ENCODE measurements at regions not wholly inside any gene's neighbourhood (a gene's known extent, or its start where the extent isn't known, plus 50 kb on each side); places are given as distances from the start of the nearest gene placed in this dataset.

DNA sequence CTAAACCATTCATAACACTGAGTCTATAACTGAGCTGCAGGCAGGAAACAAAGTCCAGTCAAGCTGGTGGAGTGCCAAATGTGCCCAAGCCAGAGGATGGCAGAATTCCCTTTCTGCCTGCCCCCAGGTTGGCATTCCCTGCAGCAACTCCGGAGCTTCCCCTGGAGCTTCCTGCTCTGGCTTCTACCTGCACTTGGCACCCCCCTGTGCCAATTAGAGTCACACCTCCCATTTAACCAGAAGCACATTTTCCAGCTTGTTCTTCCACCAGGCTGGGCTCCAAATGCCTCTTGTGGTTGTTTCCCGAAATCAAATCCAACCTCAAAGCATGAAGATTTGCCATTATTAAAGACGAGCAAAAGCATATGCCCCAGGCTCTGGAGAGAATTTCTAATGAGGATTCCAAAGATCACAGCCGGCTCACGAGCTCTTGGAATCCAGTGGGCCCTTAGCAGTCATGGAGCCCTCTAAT, 294.5 kb downstream of the RRAGC start:
- ATAC-seq (no peak), DNase-seq (no peak)
- intact Hi-C loops (cut with micrococcal nuclease) = no loop called here

DNA sequence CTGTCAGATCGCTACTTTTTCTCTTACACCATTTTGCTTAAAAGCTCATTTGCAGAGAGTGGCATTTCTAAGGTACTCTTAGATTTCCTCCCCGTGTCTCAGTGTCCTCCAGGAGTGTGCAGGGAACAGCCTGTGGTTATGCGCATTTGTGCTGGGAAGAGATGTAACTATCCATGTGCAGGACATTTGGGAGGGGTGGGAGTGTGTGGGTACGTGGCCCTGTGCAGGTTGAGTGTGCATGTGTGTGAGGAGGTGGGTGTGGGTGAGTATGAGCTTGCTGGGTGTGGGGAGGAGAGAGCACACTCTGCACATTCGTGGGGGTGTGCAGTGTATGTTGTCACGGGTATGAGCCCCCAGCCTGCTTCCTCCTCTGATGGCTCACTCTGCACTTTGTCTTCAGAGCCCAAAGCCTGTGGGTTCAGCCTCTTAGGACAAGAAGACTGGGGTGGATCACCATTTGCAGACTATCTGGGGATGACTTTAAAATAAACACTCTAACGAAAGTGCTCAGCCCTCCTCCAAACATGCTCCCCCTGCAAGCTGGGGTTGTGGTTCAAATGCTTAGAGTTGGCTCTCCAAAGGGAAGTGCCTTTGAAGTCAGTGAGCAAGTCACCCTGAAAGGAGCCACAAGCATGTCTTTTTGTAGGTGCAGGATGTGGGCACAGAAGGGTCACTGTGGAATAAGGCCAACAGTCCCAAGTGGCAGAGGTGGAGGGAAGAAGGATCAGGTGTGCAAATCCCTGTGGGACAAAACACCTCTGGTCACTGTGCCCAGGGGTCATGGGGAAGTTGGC, 295.4 kb downstream of the RRAGC start:
- intact Hi-C loops (cut with micrococcal nuclease) = no loop called here
- DNase-seq (no peak), ATAC-seq (no peak)

DNA sequence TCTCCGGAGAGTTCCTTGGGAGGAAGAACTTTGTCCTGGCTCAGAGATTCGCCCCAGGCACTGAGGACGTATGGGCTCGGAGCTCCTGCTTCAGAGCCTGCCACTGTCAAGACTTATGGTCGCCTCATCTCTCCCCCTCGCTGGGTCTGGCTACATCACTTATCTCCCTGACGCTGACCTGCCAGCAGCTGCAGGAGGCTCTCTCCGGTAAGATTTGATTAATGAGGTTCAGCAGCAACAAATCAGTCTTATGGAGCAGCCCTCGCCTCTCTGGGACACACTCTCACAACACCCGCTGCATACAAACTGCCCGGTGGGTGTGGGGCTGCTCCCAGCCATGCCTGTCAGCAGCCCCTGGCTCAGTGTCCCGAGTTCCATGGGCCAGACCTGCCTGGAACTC, 297.8 kb downstream of the RRAGC start:
- ATAC-seq = no peak
- intact Hi-C loops (cut with micrococcal nuclease) = no loop called here
- DNase-seq = no peak

DNA sequence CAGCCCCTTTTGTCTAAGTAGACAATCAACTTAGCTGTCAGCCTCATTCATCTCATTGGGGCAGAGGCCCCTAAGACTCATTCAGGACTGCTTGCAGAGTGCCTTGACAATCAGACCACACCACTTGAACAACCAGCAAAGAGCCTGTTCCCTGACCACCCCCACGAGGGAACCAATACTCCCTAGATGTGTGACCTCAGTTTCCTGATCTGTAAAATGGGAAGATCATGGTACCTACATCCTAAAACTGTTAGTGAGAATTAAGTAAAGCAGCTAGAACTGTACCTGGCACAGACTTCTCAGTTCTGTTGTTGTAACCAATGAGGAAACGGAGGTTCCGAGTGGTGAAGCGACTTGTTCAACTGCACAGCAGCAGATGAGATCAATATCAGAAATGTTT, 298.5 kb downstream of the RRAGC start:
- ATAC-seq (no peak), DNase-seq (no peak)
- intact Hi-C loops (cut with micrococcal nuclease) = no loop called here

DNA sequence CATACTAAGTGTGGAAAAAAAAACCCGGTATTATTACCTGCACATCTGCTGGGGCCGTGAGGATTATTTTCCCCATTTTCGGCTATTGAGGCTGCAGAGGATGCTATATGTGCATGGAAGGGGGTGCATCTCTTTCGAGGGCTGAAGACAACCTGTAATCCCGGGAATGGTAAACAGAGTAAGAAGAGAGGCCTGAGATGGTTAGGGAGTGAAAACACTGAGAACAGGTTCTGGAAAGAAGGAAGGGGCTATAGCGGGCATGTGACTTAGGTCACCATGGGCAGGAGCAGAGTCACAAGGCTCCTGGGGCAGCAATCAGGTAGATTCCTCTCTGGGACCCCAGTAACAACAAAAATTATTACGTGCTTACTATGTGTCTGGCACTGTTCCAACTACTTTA, 299.1 kb downstream of the RRAGC start:
- DNase-seq = no peak
- intact Hi-C loops (cut with micrococcal nuclease) = no loop called here
- no peak for ATAC-seq

DNA sequence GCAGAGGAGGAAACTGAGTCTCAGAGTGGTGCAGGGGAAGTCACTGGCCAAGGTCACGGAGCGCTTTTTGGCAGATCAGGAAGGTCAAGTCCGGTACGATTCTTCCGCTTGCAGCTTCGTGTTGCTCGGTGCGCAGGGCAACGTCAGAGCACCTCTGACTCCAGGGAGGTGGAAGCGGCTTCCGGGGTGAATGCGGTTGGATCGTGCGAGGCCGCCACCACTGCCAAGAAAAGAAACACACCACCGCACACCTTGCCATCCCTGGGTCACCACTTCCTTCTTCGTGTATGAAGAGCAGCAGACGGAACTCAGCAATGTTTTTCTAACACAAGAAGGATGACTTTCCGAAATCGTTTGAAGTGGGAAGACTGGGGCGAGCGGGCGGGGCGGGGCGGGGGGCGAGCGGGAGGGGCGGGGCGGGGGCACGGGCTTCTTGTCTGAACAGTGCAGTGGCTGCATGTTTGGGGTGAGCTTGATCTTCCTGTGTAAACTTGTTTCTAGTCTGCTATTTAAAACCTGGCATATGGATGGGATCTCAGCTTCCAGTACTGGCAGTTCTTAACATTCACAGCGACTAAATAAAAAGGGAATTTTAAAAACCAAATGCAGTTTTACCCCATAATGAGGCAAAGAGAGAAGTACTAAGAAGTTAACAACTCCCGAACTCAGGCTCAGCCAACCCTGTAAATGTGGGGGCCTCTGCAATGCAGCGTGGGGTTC, 300.0 kb downstream of the RRAGC start:
- DNase-seq (peak; percentile 37), ATAC-seq (peak; percentile 40)
- intact Hi-C loops (cut with micrococcal nuclease) = no loop called here

DNA sequence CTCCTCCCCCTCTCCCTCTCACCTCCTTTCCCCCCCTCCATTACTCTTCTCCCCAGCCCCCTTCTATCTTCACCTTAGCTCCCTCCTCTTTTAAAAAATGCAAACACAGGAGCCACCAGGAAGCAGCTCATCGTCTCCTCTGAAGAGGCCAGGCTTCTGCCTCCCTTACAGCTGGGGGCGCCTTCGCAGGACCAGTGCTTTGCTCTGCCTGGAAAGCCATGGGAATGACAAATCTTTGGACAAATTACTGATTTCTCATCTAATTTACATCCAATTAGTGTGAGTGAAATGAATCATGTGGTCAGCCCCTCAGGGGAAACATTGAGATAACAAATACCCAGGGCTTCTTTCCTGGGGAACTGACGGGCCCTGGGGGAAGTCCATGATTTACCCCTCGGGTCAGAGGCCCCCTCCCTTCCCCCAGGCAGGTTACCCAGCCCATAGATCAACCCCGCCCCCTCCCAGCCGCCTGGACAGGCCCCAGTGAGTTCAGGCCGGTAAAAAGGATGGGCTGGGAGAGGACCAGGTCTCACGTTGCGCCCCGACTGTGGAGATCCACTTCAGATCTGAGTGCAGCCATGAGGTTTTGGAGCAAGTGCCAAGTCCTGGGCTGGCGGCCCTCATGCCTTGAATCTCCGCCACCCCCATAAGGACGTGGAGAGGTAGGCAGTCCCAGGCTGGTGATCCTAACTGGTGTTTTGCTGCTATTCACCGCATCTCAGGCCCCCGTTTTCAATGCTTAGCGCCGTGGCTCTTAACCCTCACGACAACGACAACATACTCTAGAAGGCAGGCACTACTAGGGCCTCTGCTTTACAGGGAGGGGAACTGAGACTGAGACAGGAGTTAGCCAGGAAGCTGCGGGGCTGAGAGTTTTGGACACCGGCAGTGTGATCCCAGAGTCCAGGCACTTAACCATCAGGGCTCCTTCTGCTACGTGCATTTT, 300.8 kb downstream of the RRAGC start:
- DNase-seq (no peak), ATAC-seq (no peak)
- intact Hi-C loops (cut with micrococcal nuclease) = no loop called here

DNA sequence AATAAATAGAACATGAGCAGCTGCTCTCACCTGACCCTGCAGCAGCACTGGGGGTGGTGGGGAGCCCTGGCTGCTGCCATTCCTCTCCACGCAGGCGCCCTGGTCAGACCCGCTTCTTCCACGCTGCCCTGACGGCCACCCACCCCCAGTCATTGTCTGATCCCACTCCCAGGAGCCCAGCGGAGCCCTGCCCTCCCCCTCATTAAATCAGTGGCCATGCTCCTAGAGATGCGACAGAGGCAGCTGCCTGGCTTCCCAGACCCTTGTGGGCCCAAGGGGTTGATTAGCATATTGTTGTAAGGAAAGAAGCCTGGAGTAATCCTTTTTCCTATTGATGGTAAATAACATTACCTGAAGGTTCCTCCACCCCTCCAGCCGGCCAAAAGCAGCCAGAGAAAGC, 301.5 kb downstream of the RRAGC start:
- DNase-seq = no peak
- intact Hi-C loops (cut with micrococcal nuclease) = no loop called here
- no peak for ATAC-seq

DNA sequence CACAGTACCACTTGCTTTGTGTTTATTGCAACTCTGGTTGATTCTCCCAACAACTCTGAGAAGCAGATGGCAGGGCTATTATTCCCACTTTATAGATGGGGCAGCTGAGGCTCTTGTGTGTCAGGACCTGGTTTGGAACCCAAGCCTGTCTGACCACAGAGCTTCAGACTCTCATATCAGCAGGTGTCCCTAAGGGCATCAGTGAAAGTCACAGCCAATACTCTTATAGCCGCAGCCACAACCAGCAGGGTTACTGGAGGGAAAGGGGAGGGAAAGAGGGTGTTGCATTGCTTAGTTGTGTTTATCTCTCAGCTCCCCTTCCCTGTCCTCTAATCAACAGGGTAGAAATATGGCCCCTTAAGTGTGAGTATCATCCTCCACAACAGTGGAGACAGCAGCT, 304.0 kb downstream of the RRAGC start:
- ATAC-seq (no peak), DNase-seq (no peak)
- intact Hi-C loops (cut with micrococcal nuclease) = no loop called here

DNA sequence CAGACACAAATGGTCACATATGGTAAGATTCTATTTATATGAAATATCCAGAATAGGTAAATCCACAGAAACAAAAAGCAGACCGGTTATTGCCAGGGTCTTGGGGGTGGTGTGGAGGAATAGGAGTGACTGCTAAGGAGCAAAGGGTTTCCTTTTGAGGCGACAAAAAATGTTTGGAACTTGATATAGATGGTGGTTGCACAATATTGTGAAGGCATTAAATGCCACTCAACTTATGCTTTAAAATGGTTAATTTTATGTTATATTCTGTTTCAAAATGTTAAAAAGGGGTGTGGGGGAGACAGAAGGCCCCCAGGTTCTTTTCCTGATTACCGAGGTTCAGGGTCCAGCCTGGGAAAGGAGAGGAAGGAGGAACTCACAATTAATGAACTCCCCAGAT, 304.4 kb downstream of the RRAGC start:
- no peak for DNase-seq
- ATAC-seq = no peak
- intact Hi-C loops (cut with micrococcal nuclease) = no loop called here

DNA sequence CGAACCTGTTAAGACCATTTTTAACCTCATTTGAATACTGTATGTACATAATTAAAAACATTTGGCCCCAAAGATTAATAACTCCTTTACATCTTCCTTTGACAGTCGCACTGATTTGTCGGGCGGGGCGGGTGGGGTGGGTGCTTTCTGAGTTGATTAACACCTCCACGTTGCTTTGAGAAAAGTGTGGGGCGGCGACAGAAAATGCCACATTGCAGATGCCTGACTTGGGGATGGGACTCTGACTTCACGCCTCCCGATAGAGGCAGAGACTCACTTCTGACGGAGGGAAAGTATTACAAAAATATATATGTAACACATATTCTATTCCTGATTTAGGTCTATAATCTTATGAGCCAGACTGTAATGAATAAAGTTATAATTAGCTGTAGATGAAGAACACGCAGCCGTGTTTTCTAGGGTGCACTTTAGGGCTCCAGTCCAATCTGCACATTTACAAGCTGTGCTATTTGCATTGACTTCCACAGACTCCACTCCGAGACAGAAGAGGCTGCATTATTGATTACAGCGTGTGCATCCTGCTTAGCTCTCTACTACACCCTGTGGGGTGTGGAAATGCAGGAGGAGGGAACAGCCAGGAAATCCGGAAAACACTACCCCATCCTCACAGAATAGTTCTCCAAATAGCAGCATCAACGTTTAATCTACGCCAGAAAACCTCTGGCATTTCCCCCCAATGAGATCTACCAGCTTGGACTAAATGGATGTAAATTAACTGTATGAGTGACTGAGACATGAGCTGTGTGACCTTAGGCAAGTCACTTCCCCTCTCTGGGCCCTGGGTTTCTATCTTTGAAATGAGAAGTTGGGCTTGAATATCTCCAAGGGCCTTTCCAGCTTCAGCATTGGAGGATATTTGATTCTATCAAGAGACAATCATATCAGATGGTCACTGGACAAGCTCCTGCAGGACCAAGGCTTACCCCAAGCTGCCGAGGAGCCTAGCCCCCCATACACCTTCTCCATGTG, 308.0 kb downstream of the RRAGC start:
- no peak for ATAC-seq
- intact Hi-C loops (cut with micrococcal nuclease) = no loop called here
- DNase-seq = no peak

DNA sequence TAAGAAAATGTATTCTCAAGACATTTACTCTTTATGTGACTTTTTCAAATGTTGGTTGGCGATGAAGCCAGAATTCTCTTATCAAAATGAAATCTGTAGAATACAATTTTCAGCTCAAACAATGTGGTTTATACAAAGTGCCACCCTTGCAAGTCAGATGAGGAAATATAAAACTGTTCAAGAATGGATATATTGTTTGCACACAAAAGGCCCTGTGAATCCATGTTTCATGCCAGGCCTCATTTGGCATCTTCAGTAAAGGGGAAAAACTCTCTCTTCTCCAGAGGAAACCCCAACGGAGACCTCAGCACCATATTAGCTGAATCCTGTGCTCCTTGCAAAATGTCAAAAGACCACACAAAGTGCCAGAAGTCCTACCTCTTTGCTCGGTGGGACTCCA, 310.4 kb downstream of the RRAGC start:
- ATAC-seq = no peak
- DNase-seq = no peak
- intact Hi-C loops (cut with micrococcal nuclease) = no loop called here

DNA sequence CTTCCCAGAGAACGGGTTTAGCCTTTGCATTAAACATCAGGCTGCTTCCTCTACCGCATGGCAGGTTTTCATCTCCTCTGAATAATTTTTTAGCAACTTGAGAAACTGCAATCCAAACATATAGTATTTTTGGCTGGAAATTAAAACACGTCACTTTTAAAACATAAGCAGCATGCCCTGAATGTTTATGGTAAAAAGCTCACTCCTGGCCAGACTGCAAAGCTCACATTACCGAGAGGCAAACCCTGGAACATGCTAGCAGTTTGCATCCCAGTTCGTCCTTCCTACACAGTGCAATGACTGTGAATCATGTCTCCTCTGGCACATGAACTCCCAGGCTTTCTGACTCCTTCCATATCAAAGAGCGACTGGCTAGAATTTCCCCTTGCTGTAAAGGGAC, 312.3 kb downstream of the RRAGC start:
- ATAC-seq = no peak

DNA sequence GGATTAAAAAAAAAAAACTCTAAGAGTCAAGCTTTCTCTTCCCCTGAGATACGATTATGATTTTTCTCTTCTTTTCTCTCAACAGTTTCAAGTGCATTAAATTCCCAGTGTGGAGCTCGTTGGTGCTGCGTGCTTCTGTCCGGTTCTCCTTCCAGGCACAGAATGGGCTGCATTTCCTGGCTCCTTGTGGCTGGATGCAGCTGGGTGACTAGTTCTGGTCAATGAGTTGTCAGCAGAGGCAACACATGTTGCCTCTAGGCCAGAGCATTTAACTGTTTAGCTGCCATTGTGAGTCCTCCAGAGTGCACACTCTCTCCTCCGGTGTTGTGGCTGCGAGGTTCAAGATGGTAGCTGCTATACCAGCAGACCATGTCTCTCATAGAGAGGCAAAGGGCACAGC, 312.9 kb downstream of the RRAGC start:
- intact Hi-C loops (cut with micrococcal nuclease) = no loop called here
- ATAC-seq (no peak), DNase-seq (no peak)

More for the DNA sequence above, 312.3 kb downstream of the RRAGC start:
- intact Hi-C loops (cut with micrococcal nuclease) = no loop called here
- DNase-seq = no peak

DNA sequence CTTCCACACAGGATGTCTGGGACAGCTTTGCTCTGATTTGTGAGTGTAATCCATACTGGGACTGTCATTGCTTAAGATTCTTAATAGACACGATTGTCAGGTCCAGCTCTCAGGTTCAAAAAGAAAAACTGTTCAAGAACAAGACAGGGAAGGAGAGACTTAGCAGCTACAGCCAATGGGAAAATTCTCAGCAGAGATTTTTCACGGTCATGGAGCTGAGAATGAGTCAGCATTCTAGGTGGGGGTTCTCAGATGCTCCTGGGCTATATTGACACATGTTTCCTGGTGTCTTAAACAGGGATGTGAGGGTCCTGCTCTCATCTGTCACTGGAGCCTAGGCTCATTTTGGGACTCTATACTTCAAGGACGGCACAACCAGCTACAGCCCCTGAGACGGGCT, 318.3 kb downstream of the RRAGC start:
- DNase-seq (no peak), ATAC-seq (no peak)
- intact Hi-C loops (cut with micrococcal nuclease) = no loop called here

DNA sequence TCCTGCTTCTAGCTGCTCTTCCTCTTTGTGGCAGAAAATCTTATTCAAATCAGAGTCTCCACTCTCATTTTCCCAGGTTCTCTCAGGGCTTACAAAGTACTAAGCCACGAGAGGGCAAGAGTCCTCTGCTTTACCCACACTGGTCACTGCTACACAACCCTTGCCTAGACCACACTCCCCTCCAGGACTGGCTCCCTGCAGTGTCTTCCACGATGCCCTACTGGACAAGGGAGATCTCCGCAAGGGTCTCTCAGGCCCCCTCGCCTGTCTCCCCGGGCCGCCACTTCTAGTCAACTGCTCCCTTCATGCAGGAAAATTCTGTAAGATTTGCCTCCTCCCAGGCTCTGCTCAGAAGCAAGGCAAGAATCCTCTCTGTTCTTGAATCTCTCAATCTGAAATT, 319.6 kb downstream of the RRAGC start:
- ATAC-seq (no peak), DNase-seq (no peak)
- intact Hi-C loops (cut with micrococcal nuclease) = no loop called here

DNA sequence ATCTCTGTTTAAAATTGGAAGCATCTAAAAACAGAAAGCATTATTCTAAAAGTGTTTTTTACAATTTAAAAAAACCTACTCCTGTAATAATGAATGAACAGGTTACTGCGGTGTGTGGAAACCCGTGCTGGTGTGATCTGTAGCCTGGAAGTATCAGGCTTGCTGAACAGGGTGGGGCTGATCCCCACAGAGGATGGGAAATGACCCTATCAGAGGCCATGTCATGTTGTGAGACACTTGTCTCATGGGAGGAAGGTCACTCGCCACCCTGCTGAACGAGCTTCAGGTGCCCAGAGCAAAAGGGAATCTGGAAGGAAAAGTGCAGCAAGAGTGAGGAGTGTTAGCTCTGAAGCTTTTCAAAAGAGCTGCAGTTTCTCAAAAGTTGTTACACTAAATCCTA, 320.7 kb downstream of the RRAGC start:
- intact Hi-C loops (cut with micrococcal nuclease) = no loop called here
- no peak for ATAC-seq
- no peak for DNase-seq

DNA sequence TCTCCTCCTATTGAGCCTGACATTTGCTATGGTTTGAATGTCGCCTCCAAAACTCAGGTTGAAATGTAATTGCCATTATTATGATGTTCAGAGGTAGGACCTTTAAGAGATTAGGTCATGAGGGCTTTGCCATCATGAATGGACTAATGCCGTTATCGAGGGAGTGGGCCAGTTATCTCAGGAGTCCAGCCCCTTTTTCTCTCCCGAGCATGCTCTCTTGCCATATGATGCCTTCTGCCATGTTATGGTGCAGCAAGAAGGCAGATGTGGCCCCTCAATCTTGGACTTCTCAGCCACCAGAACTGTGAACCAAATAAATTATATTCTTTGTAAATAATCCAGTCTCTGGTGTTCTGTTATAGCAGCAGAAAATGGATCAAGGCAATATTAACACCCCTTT, 323.5 kb downstream of the RRAGC start:
- no peak for DNase-seq
- no peak for ATAC-seq
- intact Hi-C loops (cut with micrococcal nuclease) = no loop called here

DNA sequence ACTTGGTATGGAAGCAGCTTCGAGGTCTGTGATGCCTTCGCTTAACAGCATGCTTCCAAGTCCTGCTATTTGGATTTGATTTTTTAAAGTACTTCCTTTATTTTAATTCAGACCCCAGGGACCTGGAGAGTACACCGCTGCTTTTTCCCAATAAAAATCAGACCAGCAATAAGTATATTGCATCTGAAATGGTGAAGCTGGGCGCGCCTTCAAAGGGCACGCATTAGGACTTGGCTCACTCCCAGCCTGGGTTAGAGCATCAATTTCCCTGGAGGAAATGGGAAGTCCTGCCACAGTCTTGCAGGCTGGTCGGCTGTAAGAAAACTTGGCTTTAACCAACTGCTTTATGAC, 325.1 kb downstream of the RRAGC start:
- DNase-seq (no peak), ATAC-seq (no peak)
- intact Hi-C loops (cut with micrococcal nuclease) = no loop called here

Data from left ventricle myocardium superior (tissue), 1 donor.